Large intestine (tissue), 3 donors: ENCODE measurements at regions not wholly inside any gene's neighbourhood (a gene's known extent, or its start where the extent isn't known, plus 50 kb on each side); places are given as distances from the start of the nearest gene placed in this dataset.
"Not testable (repeated sequence)": the region's sequence is repeated elsewhere in the genome, so short reads cannot be mapped to it uniquely, and the experiment has no call there.

Experiments
- DNase-seq, 2 donors: peaks; one replicate each; pipeline versions ENCODE4 v3.0.0 to v3.0.0-alpha.2; 2013
- H3K27ac ChIP-seq: one replicate; pipeline ENCODE4 v1.5.1; 2013; ENCODE audit warnings: low read length
- H3K27me3 ChIP-seq: 2 replicates; pipeline ENCODE4 v1.6.1; 2013; ENCODE audit warnings: low read length; ENCODE audit not compliant: control insufficient read depth, insufficient read depth
- H3K36me3 ChIP-seq: 2 replicates; pipeline ENCODE4 v1.6.1; 2013; ENCODE audit warnings: low read length; ENCODE audit not compliant: control insufficient read depth, insufficient read depth
- H3K4me1 ChIP-seq: one replicate; pipeline ENCODE4 v1.6.1; 2013; ENCODE audit warnings: low read length; ENCODE audit not compliant: control insufficient read depth, insufficient read depth
- H3K4me3 ChIP-seq: one replicate; pipeline ENCODE4 v1.5.1; 2013; ENCODE audit warnings: low read length
- H3K9me3 ChIP-seq: one replicate; pipeline ENCODE4 v1.6.1; 2013; ENCODE audit warnings: mild to moderate bottlenecking, low read depth, low read length, moderate library complexity; ENCODE audit not compliant: control insufficient read depth
- WGBS: methylation state at CpG from one replicate; pipeline ENCODE4 v1.1.5; 2013; ENCODE audit warnings: low lambda C conversion rate; ENCODE audit not compliant: insufficient coverage; 5-methylcytosine and 5-hydroxymethylcytosine counted together

GRCh38 chr3:110608566-110608965, 463.1 kb upstream of the NECTIN3 start:
- Histone ChIP-seq H3K36me3 (no peaks in the 10 kb centered on the region), H3K27ac (no peak overlapping the region), H3K4me1 (no peaks in the 10 kb centered on the region), H3K9me3 (no peaks in the 10 kb centered on the region), H3K27me3 (no peaks in the 10 kb centered on the region), H3K4me3 (no peak overlapping the region)
- DNase-seq: no peak

GRCh38 chr3:110612045-110612444, 459.6 kb upstream of the NECTIN3 start:
- Histone ChIP-seq H3K9me3 (no peaks in the 10 kb centered on the region), H3K36me3 (no peaks in the 10 kb centered on the region), H3K4me1 (no peaks in the 10 kb centered on the region), H3K27me3 (no peaks in the 10 kb centered on the region), H3K27ac (no peak overlapping the region), H3K4me3 (no peak overlapping the region)
- DNase-seq: no peak
- 67% methylated on average over 2 of the region's 4 CpGs for WGBS

GRCh38 chr3:110614186-110614585, 457.4 kb upstream of the NECTIN3 start:
- no peaks in the 10 kb centered on the region for H3K9me3 ChIP-seq
- H3K27ac ChIP-seq: no peak overlapping the region
- 25% methylated on average over 1 of the region's 2 CpGs for WGBS
- DNase-seq: no peak
- no peaks in the 10 kb centered on the region for H3K4me1 ChIP-seq
- H3K4me3 ChIP-seq: no peak overlapping the region
- H3K36me3 ChIP-seq: no peaks in the 10 kb centered on the region
- H3K27me3 ChIP-seq: no peaks in the 10 kb centered on the region

- WGBS: no CpG with 5 or more reads among the region's 1 CpG
- Histone ChIP-seq H3K4me1 (no peaks in the 10 kb centered on the region), H3K9me3 (no peaks in the 10 kb centered on the region), H3K27ac (no peak overlapping the region), H3K4me3 (no peak overlapping the region), H3K27me3 (no peaks in the 10 kb centered on the region), H3K36me3 (no peaks in the 10 kb centered on the region)
- peak in 1 of 2 donors; percentile 13 for DNase-seq
Observed at GRCh38 chr3:110615454-110615853, 456.2 kb upstream of the NECTIN3 start.

- H3K4me3 ChIP-seq: no peak overlapping the region
- H3K27ac ChIP-seq: no peak overlapping the region
- no peaks in the 10 kb centered on the region for H3K9me3 ChIP-seq
- no peaks in the 10 kb centered on the region for H3K36me3 ChIP-seq
- H3K27me3 ChIP-seq: no peaks in the 10 kb centered on the region
- whole genome bisulfite sequencing: no CpG with 5 or more reads among the region's 2 CpGs
- DNase-seq: no peak
- H3K4me1 ChIP-seq: no peaks in the 10 kb centered on the region
Observed at GRCh38 chr3:110618512-110619226, 452.9 kb upstream of the NECTIN3 start.

- no peak for DNase-seq
- WGBS: 36% methylated on average over 2 of the region's 4 CpGs
- Histone ChIP-seq H3K36me3 (no peaks in the 10 kb centered on the region), H3K4me1 (no peaks in the 10 kb centered on the region), H3K9me3 (no peaks in the 10 kb centered on the region), H3K27me3 (no peaks in the 10 kb centered on the region), H3K27ac (no peak overlapping the region), H3K4me3 (no peak overlapping the region)
Observed at GRCh38 chr3:110620118-110620517, 451.5 kb upstream of the NECTIN3 start.

- no peak overlapping the region for H3K27ac ChIP-seq
- no peaks in the 10 kb centered on the region for H3K4me1 ChIP-seq
- H3K9me3 ChIP-seq: no peaks in the 10 kb centered on the region
- H3K27me3 ChIP-seq: no peaks in the 10 kb centered on the region
- 67% methylated on average over 1 of the region's 1 CpG for WGBS
- no peak for DNase-seq
- H3K4me3 ChIP-seq: no peak overlapping the region
- H3K36me3 ChIP-seq: no peaks in the 10 kb centered on the region
Observed at GRCh38 chr3:110623571-110623970, 448.0 kb upstream of the NECTIN3 start.

GRCh38 chr3:110624576-110624975, 447.0 kb upstream of the NECTIN3 start:
- no peaks in the 10 kb centered on the region for H3K36me3 ChIP-seq
- H3K4me1 ChIP-seq: no peaks in the 10 kb centered on the region
- WGBS: 100% methylated on average over 1 of the region's 3 CpGs
- no peaks in the 10 kb centered on the region for H3K9me3 ChIP-seq
- no peaks in the 10 kb centered on the region for H3K27me3 ChIP-seq
- no peak overlapping the region for H3K4me3 ChIP-seq
- no peak for DNase-seq
- H3K27ac ChIP-seq: no peak overlapping the region

GRCh38 chr3:110625201-110625747, 446.3 kb upstream of the NECTIN3 start:
- Histone ChIP-seq H3K9me3 (no peaks in the 10 kb centered on the region), H3K4me3 (no peak overlapping the region), H3K27ac (no peak overlapping the region), H3K36me3 (no peaks in the 10 kb centered on the region), H3K4me1 (no peaks in the 10 kb centered on the region), H3K27me3 (no peaks in the 10 kb centered on the region)
- no peak for DNase-seq
- WGBS: 6% methylated on average over 2 of the region's 4 CpGs

- not testable (repeated sequence) for H3K27me3 ChIP-seq, DNase-seq, H3K36me3 ChIP-seq, H3K9me3 ChIP-seq, H3K27ac ChIP-seq, H3K4me1 ChIP-seq, H3K4me3 ChIP-seq
- WGBS: no CpG with 5 or more reads among the region's 5 CpGs
Observed at GRCh38 chr3:110626652-110627111, 444.9 kb upstream of the NECTIN3 start.
